ENCODE measurements at regions not wholly inside any gene's neighbourhood (a gene's known extent, or its start where the extent isn't known, plus 50 kb on each side); places are given as distances from the start of the nearest gene placed in this dataset.
"Not testable (repeated sequence)": the region's sequence is repeated elsewhere in the genome, so short reads cannot be mapped to it uniquely, and the experiment has no call there.

- DNase-seq, result no peak
These were observed 1012.8 kb upstream of the GYPC start for GRCh38 chr2:125643128-125643527.

DNA sequence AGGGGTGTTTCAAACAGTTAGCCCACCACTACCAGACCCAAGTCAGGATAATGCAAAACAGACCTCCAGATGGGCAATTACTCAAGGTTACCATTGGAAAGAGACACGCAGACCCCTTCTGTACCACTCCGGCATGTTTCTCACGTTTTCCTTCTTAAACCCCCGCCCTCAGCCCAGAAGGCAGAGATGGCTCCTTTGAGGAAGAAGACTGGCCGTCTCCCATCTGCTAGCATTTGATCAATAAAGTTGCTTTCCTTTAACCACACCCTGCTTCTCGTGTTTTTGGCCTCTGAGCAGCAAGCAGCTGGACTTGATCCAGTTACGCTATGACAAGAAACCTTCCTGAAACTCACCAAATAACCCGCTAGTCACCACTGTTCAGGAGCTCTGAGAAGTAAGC, 1012.4 kb upstream of the GYPC start:
- no peak for DNase-seq

- DNase-seq, result no peak
These were observed 1011.7 kb upstream of the GYPC start for GRCh38 chr2:125644257-125644656.

- DNase-seq, result no peak
These were observed 1003.7 kb upstream of the GYPC start for GRCh38 chr2:125652280-125652679.

GRCh38 chr2:125654226-125654625, 1001.7 kb upstream of the GYPC start:
- DNase-seq, result no peak

GRCh38 chr2:125656190-125656589, 999.8 kb upstream of the GYPC start:
- DNase-seq, result no peak

DNA sequence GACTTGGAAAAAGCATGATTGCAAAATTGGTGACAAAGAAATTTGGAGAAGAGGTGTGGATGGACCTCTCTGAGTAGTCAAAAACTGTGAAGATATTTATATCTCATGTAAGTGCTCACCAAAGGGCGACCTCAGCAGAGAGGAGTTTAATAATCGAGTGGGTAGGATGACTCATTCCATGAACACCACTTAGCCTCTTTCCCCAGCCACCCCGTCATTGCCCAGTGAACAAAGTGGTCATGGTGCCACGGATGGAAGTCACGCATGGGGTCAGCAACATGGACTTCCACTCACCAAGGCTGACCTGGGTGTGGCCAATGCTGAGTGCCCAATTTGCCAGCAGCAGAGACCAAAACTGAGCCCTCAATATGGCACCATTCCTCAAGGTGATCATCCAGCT, 997.4 kb upstream of the GYPC start:
- no peak for DNase-seq

GRCh38 chr2:125660369-125660768, 995.6 kb upstream of the GYPC start:
- not testable (repeated sequence) for DNase-seq

DNA sequence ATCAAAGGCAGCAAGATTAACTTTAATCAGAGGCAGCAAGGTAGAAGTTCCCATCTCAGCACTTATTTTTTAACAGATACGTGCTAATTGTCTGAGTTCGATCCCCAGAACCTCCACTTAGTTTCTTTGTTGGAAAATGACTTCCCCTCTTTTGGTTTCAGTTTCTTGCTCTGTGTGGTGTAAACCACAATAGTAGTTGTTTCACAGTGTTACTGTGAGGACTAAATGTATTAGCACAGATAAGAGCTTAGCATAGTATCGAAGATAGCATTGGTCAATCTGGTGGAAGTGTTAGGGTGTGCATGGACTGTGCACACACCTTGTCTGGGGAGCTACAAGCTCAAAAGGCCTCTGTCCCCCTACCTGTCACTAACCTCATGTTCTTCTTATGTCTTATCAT, 988.3 kb upstream of the GYPC start:
- DNase-seq, result no peak

DNA sequence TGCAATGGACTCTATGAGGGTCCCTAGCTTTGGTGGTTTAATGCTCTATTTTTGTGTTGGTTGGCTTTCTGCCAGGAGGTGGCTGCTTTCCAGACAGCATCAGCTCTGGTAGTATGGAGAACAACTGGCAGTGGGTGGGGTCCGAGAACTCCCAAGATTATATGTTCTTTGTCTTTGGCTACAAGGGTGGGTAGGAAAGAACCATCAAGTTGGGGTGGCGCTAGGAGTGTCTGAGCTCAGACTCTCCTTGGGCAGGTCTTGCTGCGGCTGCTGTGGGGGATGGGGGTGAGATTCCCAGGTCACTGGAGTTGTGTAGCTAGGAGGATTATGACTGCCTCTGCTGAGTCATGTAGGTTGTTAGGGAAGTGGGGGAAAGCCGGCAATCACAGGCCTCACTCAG, 976.1 kb upstream of the GYPC start:
- DNase-seq, result no peak

GRCh38 chr2:125680809-125681208, 975.1 kb upstream of the GYPC start:
- DNase-seq, result no peak

DNA sequence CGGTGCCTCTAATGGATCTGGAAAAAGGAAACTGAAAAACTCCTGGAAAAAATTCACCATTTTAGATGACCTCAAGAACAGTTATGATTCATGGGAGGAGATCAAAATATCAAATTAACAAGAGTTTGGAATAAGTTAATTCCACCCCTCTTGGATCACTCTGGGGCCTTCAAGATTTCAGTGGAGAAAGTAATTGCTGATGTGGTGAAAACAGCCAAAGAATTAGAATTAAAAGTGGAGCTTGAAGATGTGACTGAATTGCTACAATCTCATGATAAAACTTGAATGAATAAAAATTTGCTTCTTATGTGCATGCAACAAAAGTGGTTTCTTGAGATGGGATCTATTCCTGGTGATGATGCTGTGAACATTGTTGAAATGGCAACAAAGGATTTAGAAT, 974.4 kb upstream of the GYPC start:
- DNase-seq, result no peak

- DNase-seq, result no peak
These were observed 973.8 kb upstream of the GYPC start for GRCh38 chr2:125681976-125682805.

DNA sequence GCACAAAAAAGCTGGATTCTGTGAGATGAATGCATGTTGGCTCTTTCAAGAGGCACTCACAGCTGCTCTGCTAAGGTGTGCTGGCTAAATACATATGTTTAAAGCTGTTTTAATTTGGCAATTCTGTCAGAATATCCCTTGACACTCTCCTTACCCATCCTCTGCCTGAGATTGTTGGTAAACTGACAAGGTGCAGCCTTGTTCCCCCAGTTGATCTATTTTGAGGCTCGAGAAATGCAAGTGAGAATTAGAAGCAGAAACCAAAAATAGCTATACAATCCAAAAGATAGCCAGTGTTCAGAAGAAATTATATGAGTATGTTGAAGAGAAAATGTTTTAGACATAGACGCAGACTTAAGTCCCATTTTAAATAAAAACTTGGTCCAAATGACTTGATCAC, 971.7 kb upstream of the GYPC start:
- no peak for DNase-seq

GRCh38 chr2:125684932-125685331, 971.0 kb upstream of the GYPC start:
- DNase-seq, result no peak

DNA sequence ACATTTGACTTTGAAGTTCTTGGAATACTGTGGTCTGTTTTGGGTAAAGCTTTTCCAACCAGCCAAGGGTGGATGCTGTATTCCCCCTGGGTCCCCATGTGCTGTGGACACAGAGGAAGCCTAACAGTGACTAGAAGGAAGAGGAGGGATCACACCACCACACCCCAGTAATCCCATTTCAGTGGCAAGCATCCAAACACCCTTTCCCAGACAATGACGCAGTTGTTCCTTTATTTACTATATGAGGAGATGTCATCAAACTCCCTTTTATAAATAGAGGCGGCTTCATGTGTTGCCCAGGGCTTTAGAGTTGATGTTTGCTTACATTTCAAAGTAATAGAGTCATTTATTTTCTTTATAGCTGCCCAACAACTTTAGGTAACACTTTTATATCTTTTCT, 959.4 kb upstream of the GYPC start:
- no peak for DNase-seq

DNA sequence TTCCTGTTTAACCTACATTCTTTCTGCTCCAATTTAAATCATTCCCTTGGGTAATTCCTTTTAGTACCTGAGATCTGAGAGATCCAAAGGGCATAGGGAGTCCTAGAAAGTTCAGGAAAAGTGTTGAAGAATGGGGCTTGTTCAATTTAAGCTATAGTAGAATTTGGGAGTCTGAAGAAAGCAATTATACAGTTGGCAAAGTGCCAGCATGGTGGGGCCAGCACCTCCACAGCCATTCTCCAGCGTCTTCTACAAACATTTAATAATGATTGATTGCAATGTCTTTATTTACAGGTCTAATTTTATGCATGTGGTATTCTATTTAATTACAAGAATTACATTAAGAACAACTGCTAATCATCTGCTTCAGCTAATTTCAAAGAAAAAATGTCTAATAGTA, 957.7 kb upstream of the GYPC start:
- DNase-seq, result no peak

DNA sequence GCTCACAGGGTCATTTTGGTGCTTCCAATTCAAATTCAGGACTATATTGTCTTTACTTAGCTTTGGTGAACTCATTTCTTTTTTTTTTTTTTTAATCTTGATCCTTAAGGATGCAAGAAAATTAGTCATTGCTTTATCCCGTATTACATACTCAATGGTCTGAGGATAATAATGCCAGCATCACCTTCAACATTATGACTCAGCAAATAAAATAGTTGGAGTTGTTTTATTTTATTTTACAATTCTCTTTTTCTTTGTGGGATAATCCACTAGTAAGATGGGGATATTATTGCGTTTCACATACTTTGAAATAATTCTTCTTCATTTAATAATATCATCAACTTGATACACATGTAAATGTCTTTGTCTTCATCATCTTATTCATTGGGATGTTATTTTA, 954.9 kb upstream of the GYPC start:
- no peak for DNase-seq

DNA sequence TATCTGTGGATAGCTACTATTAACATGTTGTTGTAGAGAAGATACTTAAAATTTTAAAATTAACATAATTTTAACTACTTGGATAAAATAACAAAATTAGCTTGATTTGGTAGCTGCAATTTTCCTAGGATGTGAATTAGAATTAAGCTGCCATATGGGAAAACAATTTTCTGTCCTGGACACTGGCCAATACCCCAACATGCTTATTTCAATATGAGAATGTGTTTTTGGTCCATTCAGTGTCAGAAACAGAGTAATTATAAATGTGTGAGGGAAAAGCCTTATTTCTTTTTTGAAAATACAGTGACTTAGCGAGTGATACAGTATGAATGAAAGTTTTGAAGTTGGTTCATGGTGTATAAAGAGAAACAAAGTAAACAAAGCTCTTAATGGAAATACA, 948.3 kb upstream of the GYPC start:
- no peak for DNase-seq

GRCh38 chr2:125710561-125710960, 945.4 kb upstream of the GYPC start:
- DNase-seq, result no peak

DNA sequence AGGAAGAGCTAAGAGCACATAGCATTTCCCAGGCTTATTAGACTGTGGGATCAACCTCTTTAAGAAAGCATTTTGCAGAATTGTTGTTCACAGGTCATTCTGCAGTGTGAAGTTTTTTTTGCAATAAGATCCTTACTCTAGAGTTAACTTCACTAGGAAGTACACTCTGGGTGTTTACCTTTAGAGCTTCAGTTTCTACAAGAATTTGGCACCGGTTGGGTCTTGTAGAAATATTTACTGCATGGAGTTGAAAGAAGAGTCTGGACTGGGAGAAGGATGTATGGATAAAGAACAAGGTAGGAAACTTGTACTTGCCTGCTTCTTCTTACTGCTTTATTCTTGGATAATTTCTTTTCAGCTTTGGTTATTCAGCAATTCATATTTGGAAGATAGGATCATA, 944.9 kb upstream of the GYPC start:
- DNase-seq, result no peak

GRCh38 chr2:125713533-125713932, 942.4 kb upstream of the GYPC start:
- DNase-seq, result no peak

DNA sequence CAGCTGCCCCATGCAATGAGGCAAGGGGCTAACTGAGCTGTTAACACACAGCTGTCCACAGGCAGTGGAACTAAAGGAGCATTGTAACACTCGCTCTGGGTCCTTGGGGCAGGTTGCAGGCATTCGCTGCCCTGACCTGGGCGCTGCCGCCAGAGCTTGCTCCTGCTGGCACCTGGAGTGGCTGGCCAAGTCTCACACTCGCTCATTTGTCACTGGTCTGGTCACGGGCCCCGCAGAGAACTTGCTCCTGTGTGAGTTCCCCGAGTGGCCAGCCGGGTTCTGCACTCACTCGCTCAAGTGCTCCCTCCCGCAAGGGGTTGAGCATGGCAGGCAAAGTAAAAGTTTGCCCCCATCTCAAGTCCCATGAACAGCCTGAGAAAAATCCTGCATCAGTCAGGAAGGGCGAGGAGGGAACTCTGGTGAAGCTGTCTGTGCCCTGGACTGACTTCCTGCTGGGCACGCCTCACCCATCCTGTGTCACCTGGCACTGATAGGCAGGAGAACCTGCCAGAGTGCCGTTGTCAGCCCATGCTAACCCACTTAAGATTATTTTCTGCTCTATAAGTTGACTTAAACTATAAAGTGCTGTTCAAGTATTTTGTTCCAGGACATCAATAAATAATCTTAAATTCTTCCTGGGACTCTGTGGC, 934.8 kb upstream of the GYPC start:
- DNase-seq, result no peak

GRCh38 chr2:125730921-125731320, 925.0 kb upstream of the GYPC start:
- no peak for DNase-seq

GRCh38 chr2:125736306-125736705, 919.7 kb upstream of the GYPC start:
- DNase-seq, result no peak

Data from activated T-cell treated with anti-CD3 and anti-CD28 coated beads for 4 hours (primary cell).